SJSA1 (cell line): ENCODE measurements at regions not wholly inside any gene's neighbourhood (a gene's known extent, or its start where the extent isn't known, plus 50 kb on each side); places are given as distances from the start of the nearest gene placed in this dataset.

Experiments
- DNase-seq, 2 experiments: peaks; one replicate each; pipeline ENCODE4 v3.0.0-alpha.2; 2015 to 2020; ENCODE audit warnings: low spot score in 2 of 2, low read depth in 1 of 2
- H3K27ac ChIP-seq: fragments of 250-450 bp; sonication (Bioruptor Pico); 2 replicates; pipeline ENCODE4 v1.5.1; 2020; ENCODE audit warnings: mild to moderate bottlenecking, moderate library complexity
- H3K27me3 ChIP-seq: fragments of 250-450 bp; sonication (Bioruptor Pico); replicated peaks from 2 replicates; pipeline ENCODE4 v1.5.1; 2020; ENCODE audit warnings: mild to moderate bottlenecking, moderate library complexity
- H3K36me3 ChIP-seq: fragments of 250-450 bp; sonication (Bioruptor Pico); 2 replicates; pipeline ENCODE4 v1.5.1; 2020; ENCODE audit warnings: mild to moderate bottlenecking
- H3K4me1 ChIP-seq: fragments of 250-450 bp; sonication (Bioruptor Pico); replicated peaks from 2 replicates; pipeline ENCODE4 v1.6.1; 2021; ENCODE audit warnings: mild to moderate bottlenecking
- H3K4me3 ChIP-seq: fragments of 250-450 bp; sonication (Bioruptor Pico); 2 replicates; pipeline ENCODE4 v1.5.1; 2020; ENCODE audit warnings: mild to moderate bottlenecking
- H3K9me3 ChIP-seq: fragments of 250-450 bp; sonication (Bioruptor Pico); replicated peaks from 2 replicates; pipeline ENCODE4 v1.5.1; 2020; ENCODE audit warnings: mild to moderate bottlenecking

DNA sequence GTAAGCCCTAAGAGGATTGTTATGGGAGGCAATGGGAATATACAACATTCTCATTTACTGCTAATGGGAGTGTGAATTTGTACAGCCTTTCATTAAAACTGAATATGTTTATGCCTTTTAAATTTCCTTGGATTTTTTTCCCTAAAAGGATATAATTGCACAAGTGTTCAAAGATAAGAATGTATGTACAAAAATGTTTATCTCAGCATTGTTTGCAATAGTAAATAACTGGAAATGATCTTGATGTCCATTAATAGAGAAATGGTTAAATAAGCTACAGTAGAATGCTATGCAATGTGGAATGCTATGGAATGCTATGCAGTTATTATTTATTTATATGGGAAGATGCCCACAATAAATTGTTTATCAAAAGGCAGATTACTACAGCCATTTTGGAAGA, 62.5 kb upstream of the SLC38A2 start:
- no peak for DNase-seq
- peaks cover 39% of the 10 kb centered on the region for H3K4me1 ChIP-seq
- H3K36me3 ChIP-seq: no peaks in the 10 kb centered on the region
- no peaks in the 10 kb centered on the region for H3K9me3 ChIP-seq
- no peak overlapping the region for H3K27ac ChIP-seq
- no peak overlapping the region for H3K4me3 ChIP-seq
- no peaks in the 10 kb centered on the region for H3K27me3 ChIP-seq

DNA sequence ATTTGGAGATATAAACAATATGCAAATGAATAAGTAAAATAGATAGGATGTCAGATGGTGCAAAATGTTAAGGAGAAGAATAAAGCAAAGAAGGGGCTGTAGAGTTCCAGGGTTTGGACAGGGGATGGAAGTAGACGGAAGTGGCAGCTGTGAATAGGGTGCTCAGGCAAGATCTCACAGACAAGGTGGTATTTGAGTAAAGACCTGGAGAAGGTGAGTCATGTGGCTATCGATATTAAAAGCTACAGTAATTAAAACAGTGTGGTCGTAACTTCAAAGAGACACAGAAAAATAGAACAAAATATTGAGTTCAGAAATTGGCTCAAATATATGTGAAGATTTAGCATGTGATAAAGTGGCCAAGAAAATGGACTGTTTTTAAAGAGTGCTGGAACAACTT, 61.3 kb upstream of the SLC38A2 start:
- Histone ChIP-seq H3K27me3 (no peaks in the 10 kb centered on the region), H3K9me3 (no peaks in the 10 kb centered on the region), H3K4me3 (no peak overlapping the region), H3K36me3 (no peaks in the 10 kb centered on the region), H3K4me1 (peaks cover 51% of the 10 kb centered on the region), H3K27ac (no peak overlapping the region)
- no peak for DNase-seq

- no peak overlapping the region for H3K4me3 ChIP-seq
- peak overlapping the region; percentile 81 for H3K27ac ChIP-seq
- DNase-seq: no peak
- no peaks in the 10 kb centered on the region for H3K36me3 ChIP-seq
- H3K9me3 ChIP-seq: no peaks in the 10 kb centered on the region
- H3K4me1 ChIP-seq: peaks cover 51% of the 10 kb centered on the region
- H3K27me3 ChIP-seq: no peaks in the 10 kb centered on the region
Observed at GRCh38 chr12:46432325-46432724, 59.8 kb upstream of the SLC38A2 start.

DNA sequence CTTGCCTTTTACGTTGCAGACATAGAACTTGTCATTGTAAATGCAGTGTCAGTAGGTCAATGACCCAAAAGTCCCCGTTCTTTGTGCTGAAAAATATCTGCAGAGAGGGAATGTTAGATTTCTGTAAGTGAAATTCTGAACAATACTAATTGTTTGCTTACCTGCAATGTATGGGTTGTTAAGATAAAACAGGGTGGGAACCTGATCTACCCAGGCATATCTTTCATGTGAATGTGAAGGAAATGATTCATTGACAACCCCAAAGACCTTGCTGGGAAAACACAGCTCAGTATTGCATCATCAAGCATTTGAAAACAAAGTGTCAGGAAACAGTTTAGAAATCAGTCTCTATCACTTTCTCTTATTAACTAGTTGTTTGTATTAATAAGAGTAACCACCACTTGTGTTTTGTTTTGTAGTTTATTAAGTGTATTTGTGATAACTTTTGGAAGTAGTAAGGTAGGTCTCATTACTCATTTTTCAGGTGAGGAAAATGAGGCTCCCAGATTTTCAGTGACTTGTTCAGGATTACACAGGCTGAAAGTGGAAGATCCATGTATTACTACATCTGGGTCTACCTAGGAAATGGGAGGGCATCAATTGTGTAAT, 57.9 kb upstream of the SLC38A2 start:
- peak overlapping the region; percentile 81 for H3K27ac ChIP-seq
- no peaks in the 10 kb centered on the region for H3K27me3 ChIP-seq
- no peak overlapping the region for H3K4me3 ChIP-seq
- peaks cover 45% of the 10 kb centered on the region for H3K4me1 ChIP-seq
- DNase-seq: peak in 1 of 2 experiments; percentile 75
- peaks cover 6% of the 10 kb centered on the region for H3K36me3 ChIP-seq
- H3K9me3 ChIP-seq: no peaks in the 10 kb centered on the region
